ENCODE measurements at regions not wholly inside any gene's neighbourhood (a gene's known extent, or its start where the extent isn't known, plus 50 kb on each side); places are given as distances from the start of the nearest gene placed in this dataset.

GRCh38 chr16:16821261-16821660 is 442.3 kb downstream of the NPIPA7 start:
- Histone ChIP-seq H3K4me3 (ENCODE audit: low read length) (no peak overlapping the region), H3K9ac (ENCODE audit: low read length) (no peak overlapping the region), H4K20me1 (ENCODE audit: insufficient read depth, low read length) (no peaks in the 10 kb centered on the region), H3K27ac (ENCODE audit: low read length) (no peak overlapping the region), H3K36me3 (replicated peaks; ENCODE audit: insufficient read depth, low read length) (no peaks in the 10 kb centered on the region), H3K27me3 (replicated peaks; ENCODE audit: insufficient read depth, low read length) (no peaks in the 10 kb centered on the region), H3K79me2 (ENCODE audit: low read length) (no peaks in the 10 kb centered on the region), H3K4me2 (ENCODE audit: low read depth, low read length) (no peak overlapping the region), H3F3A (ENCODE audit: insufficient read depth, low read length) (no peaks in the 10 kb centered on the region), H2AFZ (ENCODE audit: low read length) (no peak overlapping the region), H3K9me2 (replicated peaks; ENCODE audit: insufficient read depth, low read length) (no peaks in the 10 kb centered on the region), H3K4me1 (ENCODE audit: low read length) (no peaks in the 10 kb centered on the region), H3K9me3 (replicated peaks; ENCODE audit: insufficient read depth, low read length) (no peaks in the 10 kb centered on the region)
- no peak for DNase-seq
- TF ChIP-seq, protein P1, sequence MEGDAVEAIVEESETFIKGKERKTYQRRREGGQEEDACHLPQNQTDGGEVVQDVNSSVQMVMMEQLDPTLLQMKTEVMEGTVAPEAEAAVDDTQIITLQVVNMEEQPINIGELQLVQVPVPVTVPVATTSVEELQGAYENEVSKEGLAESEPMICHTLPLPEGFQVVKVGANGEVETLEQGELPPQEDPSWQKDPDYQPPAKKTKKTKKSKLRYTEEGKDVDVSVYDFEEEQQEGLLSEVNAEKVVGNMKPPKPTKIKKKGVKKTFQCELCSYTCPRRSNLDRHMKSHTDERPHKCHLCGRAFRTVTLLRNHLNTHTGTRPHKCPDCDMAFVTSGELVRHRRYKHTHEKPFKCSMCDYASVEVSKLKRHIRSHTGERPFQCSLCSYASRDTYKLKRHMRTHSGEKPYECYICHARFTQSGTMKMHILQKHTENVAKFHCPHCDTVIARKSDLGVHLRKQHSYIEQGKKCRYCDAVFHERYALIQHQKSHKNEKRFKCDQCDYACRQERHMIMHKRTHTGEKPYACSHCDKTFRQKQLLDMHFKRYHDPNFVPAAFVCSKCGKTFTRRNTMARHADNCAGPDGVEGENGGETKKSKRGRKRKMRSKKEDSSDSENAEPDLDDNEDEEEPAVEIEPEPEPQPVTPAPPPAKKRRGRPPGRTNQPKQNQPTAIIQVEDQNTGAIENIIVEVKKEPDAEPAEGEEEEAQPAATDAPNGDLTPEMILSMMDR (IDR thresholded peaks at IDR 0.05; ENCODE audit: low read length) = no peak
- TF ChIP-seq EZH2phosphoT487 (IDR thresholded peaks at IDR 0.05; ENCODE audit: low read length) (no peak), EZH2 (optimal IDR thresholded peaks at IDR 0.05; ENCODE audit: low read depth, low read length) (no peak)

DNA sequence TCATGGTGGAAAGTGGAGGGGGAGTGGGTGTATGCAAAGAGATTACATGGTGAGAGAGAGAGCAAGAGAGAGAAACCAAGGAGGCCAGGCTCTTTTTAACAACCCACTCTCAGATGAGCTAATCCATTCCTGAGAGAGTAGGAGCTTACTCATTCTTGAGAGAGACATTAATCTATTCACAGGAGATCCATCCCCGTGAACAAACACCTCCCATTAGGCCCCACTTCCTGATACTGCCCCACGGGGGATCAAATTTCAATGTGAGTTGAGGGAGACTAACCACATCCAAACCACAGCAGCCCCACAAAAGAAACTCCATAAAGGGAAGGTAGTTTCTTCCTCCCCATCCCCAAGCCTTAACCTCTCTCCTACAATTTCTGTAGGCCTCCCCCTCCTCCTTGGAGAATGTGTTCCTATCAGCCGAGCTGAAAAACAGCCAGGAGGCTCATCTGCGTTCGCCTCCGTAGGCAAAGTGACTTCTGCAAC is 450.0 kb downstream of the NPIPA7 start:
- H3K4me1 ChIP-seq (ENCODE audit: low read length) = no peaks in the 10 kb centered on the region
- no peak overlapping the region for H3K4me3 ChIP-seq (ENCODE audit: low read length)
- no peak for DNase-seq
- no peak overlapping the region for H3K27ac ChIP-seq (ENCODE audit: low read length)
- H3K27me3 ChIP-seq (replicated peaks; ENCODE audit: insufficient read depth, low read length) = no peaks in the 10 kb centered on the region
- no peaks in the 10 kb centered on the region for H3K9me3 ChIP-seq (replicated peaks; ENCODE audit: insufficient read depth, low read length)
- TF ChIP-seq EZH2phosphoT487 (IDR thresholded peaks at IDR 0.05; ENCODE audit: low read length) = no peak
- TF ChIP-seq, protein P1 (IDR thresholded peaks at IDR 0.05; ENCODE audit: low read length) = no peak
- TF ChIP-seq EZH2 (optimal IDR thresholded peaks at IDR 0.05; ENCODE audit: low read depth, low read length) = no peak
- H3K36me3 ChIP-seq (replicated peaks; ENCODE audit: insufficient read depth, low read length) = no peaks in the 10 kb centered on the region
- no peaks in the 10 kb centered on the region for H3K79me2 ChIP-seq (ENCODE audit: low read length)
- H3F3A ChIP-seq (ENCODE audit: insufficient read depth, low read length) = no peaks in the 10 kb centered on the region
- no peak overlapping the region for H3K9ac ChIP-seq (ENCODE audit: low read length)
- no peaks in the 10 kb centered on the region for H4K20me1 ChIP-seq (ENCODE audit: insufficient read depth, low read length)
- no peak overlapping the region for H2AFZ ChIP-seq (ENCODE audit: low read length)
- no peak overlapping the region for H3K4me2 ChIP-seq (ENCODE audit: low read depth, low read length)
- no peaks in the 10 kb centered on the region for H3K9me2 ChIP-seq (replicated peaks; ENCODE audit: insufficient read depth, low read length)

DNA sequence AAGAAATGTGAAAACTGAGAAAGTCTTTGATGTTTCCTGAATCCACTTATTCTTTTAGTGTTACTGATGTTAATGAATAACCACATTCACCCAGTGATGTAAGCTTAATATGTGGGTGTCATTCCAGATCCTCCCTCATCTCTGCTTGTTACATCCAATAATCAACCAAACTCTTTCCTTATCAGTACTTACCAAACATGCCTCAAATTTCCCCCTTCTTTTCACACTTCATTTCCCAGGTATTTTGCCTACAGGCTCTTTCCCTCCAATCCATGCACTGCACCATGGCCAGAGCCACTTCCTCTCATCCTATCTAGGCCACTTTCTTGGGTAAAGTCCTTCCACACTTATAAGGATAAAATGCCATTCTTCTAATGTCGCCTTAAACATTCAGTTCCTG is 451.5 kb downstream of the NPIPA7 start:
- Histone ChIP-seq H3K9me2 (replicated peaks; ENCODE audit: insufficient read depth, low read length) (no peaks in the 10 kb centered on the region), H3K27ac (ENCODE audit: low read length) (no peak overlapping the region), H3K27me3 (replicated peaks; ENCODE audit: insufficient read depth, low read length) (no peaks in the 10 kb centered on the region), H4K20me1 (ENCODE audit: insufficient read depth, low read length) (no peaks in the 10 kb centered on the region), H3K79me2 (ENCODE audit: low read length) (no peaks in the 10 kb centered on the region), H3K4me2 (ENCODE audit: low read depth, low read length) (no peak overlapping the region), H3K9me3 (replicated peaks; ENCODE audit: insufficient read depth, low read length) (no peaks in the 10 kb centered on the region), H3F3A (ENCODE audit: insufficient read depth, low read length) (no peaks in the 10 kb centered on the region), H3K9ac (ENCODE audit: low read length) (no peak overlapping the region), H3K4me3 (ENCODE audit: low read length) (no peak overlapping the region), H3K4me1 (ENCODE audit: low read length) (no peaks in the 10 kb centered on the region), H3K36me3 (replicated peaks; ENCODE audit: insufficient read depth, low read length) (no peaks in the 10 kb centered on the region), H2AFZ (ENCODE audit: low read length) (no peak overlapping the region)
- DNase-seq = no peak
- TF ChIP-seq, protein P1 (IDR thresholded peaks at IDR 0.05; ENCODE audit: low read length) = no peak
